SU-DHL-6 (cell line): ENCODE measurements at regions not wholly inside any gene's neighbourhood (a gene's known extent, or its start where the extent isn't known, plus 50 kb on each side); places are given as distances from the start of the nearest gene placed in this dataset.
A peak's percentile ranks its signal among the peaks of the same experiment; 100 is the strongest.

Experiments
- H2AFZ ChIP-seq: fragments of 200-600 bp; sonication (generic); 2 replicates; pipeline ENCODE4 v1.6.1; 2014; ENCODE audit warnings: low read depth, mild to moderate bottlenecking, moderate library complexity, mixed read lengths, antibody characterized with exemption, low read length; ENCODE audit not compliant: severe bottlenecking
- H3F3A ChIP-seq: fragments of 200-600 bp; shearing (Covaris generic); 2 replicates; pipeline ENCODE4 v1.6.0; 2016; ENCODE audit warnings: antibody characterized with exemption, mild to moderate bottlenecking; ENCODE audit not compliant: insufficient read depth
- H3K27ac ChIP-seq: fragments of 200-600 bp; sonication (generic); 2 replicates; pipeline ENCODE4 v1.5.1; 2016; ENCODE audit warnings: low read depth, mild to moderate bottlenecking, low read length, moderate library complexity, mixed read lengths
- H3K27me3 ChIP-seq: fragments of 200-600 bp; sonication (generic), shearing (Covaris generic); 2 replicates; pipeline ENCODE4 v1.6.0; 2014; ENCODE audit warnings: mild to moderate bottlenecking, low read length
- H3K36me3 ChIP-seq: fragments of 200-600 bp; sonication (generic); 2 replicates; pipeline ENCODE4 v1.6.1; 2014; ENCODE audit warnings: mild to moderate bottlenecking, low read length, mixed read lengths
- H3K4me2 ChIP-seq: fragments of 300-600, 200-600 bp; shearing (Covaris generic), sonication (generic); 2 replicates; pipeline ENCODE4 v1.6.0; 2014; ENCODE audit warnings: low read length, low read depth, mild to moderate bottlenecking; ENCODE audit not compliant: poor library complexity, severe bottlenecking
- H3K4me3 ChIP-seq: fragments of 200-600 bp; sonication (generic); 2 replicates; pipeline ENCODE4 v1.5.1; 2014; ENCODE audit warnings: antibody characterized with exemption, low read length, mild to moderate bottlenecking, mixed read lengths; ENCODE audit not compliant: insufficient read depth, poor library complexity, severe bottlenecking
- H3K79me2 ChIP-seq: fragments of 200-600 bp; sonication (generic); 2 replicates; pipeline ENCODE4 v1.6.1; 2014; ENCODE audit warnings: mild to moderate bottlenecking, low read length, moderate library complexity; ENCODE audit not compliant: insufficient read depth
- H3K9ac ChIP-seq: fragments of 200-600 bp; sonication (generic); 2 replicates; pipeline ENCODE4 v1.7.0; 2014; ENCODE audit warnings: mild to moderate bottlenecking, low read length
- H3K9me2 ChIP-seq: fragments of 200-600 bp; sonication (generic); replicated peaks from 2 replicates; pipeline ENCODE4 v1.6.1; 2014; ENCODE audit warnings: low read length; ENCODE audit not compliant: insufficient read depth
- H3K9me3 ChIP-seq: fragments of 200-600 bp; sonication (generic); 2 replicates; pipeline ENCODE4 v1.6.1; 2014; ENCODE audit warnings: low read length, mixed read lengths; ENCODE audit not compliant: insufficient read depth
- H4K20me1 ChIP-seq: fragments of 200-600 bp; sonication (generic); 2 replicates; pipeline ENCODE4 v1.6.1; 2014; ENCODE audit warnings: low read depth, mild to moderate bottlenecking, antibody characterized with exemption, low read length, moderate library complexity, mixed read lengths
- CTCF ChIP-seq: fragments of 200-600 bp; sonication (generic); IDR thresholded peaks from one replicate; pipeline ENCODE4 v1.5.1; 2017; ENCODE audit warnings: antibody characterized with exemption, mild to moderate bottlenecking, low read length, moderate library complexity; ENCODE audit not compliant: insufficient read depth, poor library complexity, severe bottlenecking
- EZH2phosphoT487 ChIP-seq: fragments of 200-600 bp; sonication (generic), shearing (Covaris generic); conservative IDR thresholded peaks from 2 replicates; pipeline ENCODE4 v1.6.1; 2018; ENCODE audit warnings: mild to moderate bottlenecking, antibody characterized with exemption, low read length, moderate library complexity, mixed read lengths

GRCh38 chr16:82263521-82264143, 93.6 kb upstream of the MPHOSPH6 start:
- TF ChIP-seq EZH2phosphoT487 (no peak), CTCF (peak; percentile 82)
- no peaks in the 10 kb centered on the region for H4K20me1 ChIP-seq
- H3K4me3 ChIP-seq: no peak overlapping the region
- H3F3A ChIP-seq: no peaks in the 10 kb centered on the region
- no peaks in the 10 kb centered on the region for H3K9me2 ChIP-seq
- no peaks in the 10 kb centered on the region for H3K79me2 ChIP-seq
- H3K27ac ChIP-seq: no peak overlapping the region
- H3K9ac ChIP-seq: no peak overlapping the region
- H3K36me3 ChIP-seq: no peaks in the 10 kb centered on the region
- H3K4me2 ChIP-seq: no peak overlapping the region
- H2AFZ ChIP-seq: no peak overlapping the region
- H3K27me3 ChIP-seq: no peaks in the 10 kb centered on the region
- H3K9me3 ChIP-seq: no peaks in the 10 kb centered on the region

GRCh38 chr16:82262244-82262643, 92.2 kb upstream of the MPHOSPH6 start:
- no peaks in the 10 kb centered on the region for H4K20me1 ChIP-seq
- no peak overlapping the region for H3K4me2 ChIP-seq
- H3K27ac ChIP-seq: no peak overlapping the region
- no peaks in the 10 kb centered on the region for H3K9me2 ChIP-seq
- no peaks in the 10 kb centered on the region for H3F3A ChIP-seq
- no peaks in the 10 kb centered on the region for H3K79me2 ChIP-seq
- no peaks in the 10 kb centered on the region for H3K27me3 ChIP-seq
- H3K36me3 ChIP-seq: no peaks in the 10 kb centered on the region
- no peaks in the 10 kb centered on the region for H3K9me3 ChIP-seq
- H3K4me3 ChIP-seq: no peak overlapping the region
- no peak overlapping the region for H3K9ac ChIP-seq
- no peak overlapping the region for H2AFZ ChIP-seq
- TF ChIP-seq EZH2phosphoT487 (no peak), CTCF (no peak)

GRCh38 chr16:82260212-82260795, 90.3 kb upstream of the MPHOSPH6 start:
- Histone ChIP-seq H2AFZ (no peak overlapping the region), H3F3A (no peaks in the 10 kb centered on the region), H3K36me3 (no peaks in the 10 kb centered on the region), H3K9me2 (no peaks in the 10 kb centered on the region), H3K9ac (no peak overlapping the region), H4K20me1 (no peaks in the 10 kb centered on the region), H3K4me3 (no peak overlapping the region), H3K4me2 (no peak overlapping the region), H3K79me2 (no peaks in the 10 kb centered on the region), H3K27ac (no peak overlapping the region), H3K9me3 (no peaks in the 10 kb centered on the region), H3K27me3 (no peaks in the 10 kb centered on the region)
- TF ChIP-seq CTCF: no peak
- no peak for TF ChIP-seq EZH2phosphoT487
